ENCODE measurements at regions not wholly inside any gene's neighbourhood (a gene's known extent, or its start where the extent isn't known, plus 50 kb on each side); places are given as distances from the start of the nearest gene placed in this dataset.
"Not testable (repeated sequence)": the region's sequence is repeated elsewhere in the genome, so short reads cannot be mapped to it uniquely, and the experiment has no call there.

DNA sequence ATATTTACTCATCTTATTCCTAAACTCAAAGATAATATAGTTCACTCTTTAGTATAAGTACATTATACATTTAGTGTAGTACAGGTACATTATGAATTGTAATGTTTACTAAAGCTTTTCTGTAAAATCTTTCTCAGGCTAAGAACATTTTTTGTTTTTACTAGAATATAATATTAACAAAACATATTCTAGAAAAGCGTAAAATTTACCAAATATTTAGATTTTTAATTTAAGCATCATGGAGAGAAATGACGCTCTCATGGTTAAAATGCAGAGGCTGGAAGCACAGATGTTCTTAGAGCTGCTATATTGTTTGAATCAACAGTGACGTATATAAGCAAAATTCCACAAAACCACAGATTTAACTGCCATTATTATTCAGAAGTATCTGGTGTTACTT, 54.7 kb upstream of the NBPF15 start:
- not testable (repeated sequence) for DNase-seq (ENCODE audit: extremely low read depth in 1 of 2, low read depth in 1 of 2)

GRCh38 chr1:144516906-144517305, 55.4 kb upstream of the NBPF15 start:
- DNase-seq (ENCODE audit: extremely low read depth in 1 of 2, low read depth in 1 of 2), result not testable (repeated sequence)

- DNase-seq (ENCODE audit: extremely low read depth in 1 of 2, low read depth in 1 of 2), result not testable (repeated sequence)
These were observed 57.0 kb upstream of the NBPF15 start for GRCh38 chr1:144518439-144518838.

GRCh38 chr1:144519528-144520189, 58.2 kb upstream of the NBPF15 start:
- not testable (repeated sequence) for DNase-seq (ENCODE audit: extremely low read depth in 1 of 2, low read depth in 1 of 2)

GRCh38 chr1:144523661-144524407, 62.4 kb upstream of the NBPF15 start:
- DNase-seq (ENCODE audit: extremely low read depth in 1 of 2, low read depth in 1 of 2), result peak in 1 of 2 donors; percentile 28

- not testable (repeated sequence) for DNase-seq (ENCODE audit: extremely low read depth in 1 of 2, low read depth in 1 of 2)
These were observed 60.5 kb upstream of the PPIAL4F start for GRCh38 chr1:144532156-144532607.

DNA sequence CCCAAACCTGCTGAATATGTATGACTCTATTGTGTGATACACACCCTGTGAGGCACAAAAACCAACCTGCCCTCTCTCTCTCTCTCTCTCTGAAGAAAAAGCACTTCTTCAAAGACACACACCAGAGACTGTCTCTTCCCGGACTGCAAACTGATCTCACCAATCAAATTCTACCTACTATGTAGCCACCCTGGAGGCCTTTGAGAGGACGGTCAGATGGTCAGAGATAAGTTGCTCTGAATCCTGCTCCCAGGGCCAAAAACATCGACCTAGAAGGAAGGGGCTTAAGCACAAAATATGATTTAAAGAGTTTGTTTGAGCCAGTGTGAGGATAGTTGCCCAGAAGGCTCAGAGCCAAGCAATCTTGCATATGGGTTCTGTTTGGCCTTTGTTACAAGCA, 59.2 kb upstream of the PPIAL4F start:
- not testable (repeated sequence) for DNase-seq (ENCODE audit: extremely low read depth in 1 of 2, low read depth in 1 of 2)

GRCh38 chr1:144534286-144534685, 58.4 kb upstream of the PPIAL4F start:
- not testable (repeated sequence) for DNase-seq (ENCODE audit: extremely low read depth in 1 of 2, low read depth in 1 of 2)

DNA sequence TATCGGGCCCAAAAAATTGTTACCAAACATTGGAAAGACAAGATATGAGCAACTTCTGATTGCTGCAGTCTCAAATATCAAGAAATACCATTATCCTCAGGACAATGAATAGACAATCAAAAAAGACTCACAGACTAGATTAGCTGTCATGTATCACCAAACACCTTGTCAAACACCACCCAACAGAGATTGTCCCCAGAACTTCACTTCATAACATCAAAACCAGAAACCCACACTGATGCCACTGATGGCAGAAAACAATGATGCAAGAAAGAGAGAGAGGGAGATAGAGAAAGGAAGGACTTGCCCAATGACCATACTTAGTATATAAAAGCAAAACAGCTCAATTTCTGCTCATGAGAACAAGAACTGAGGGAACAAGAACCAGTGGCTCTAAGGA, 56.0 kb upstream of the PPIAL4F start:
- DNase-seq (ENCODE audit: extremely low read depth in 1 of 2, low read depth in 1 of 2), result not testable (repeated sequence)

DNA sequence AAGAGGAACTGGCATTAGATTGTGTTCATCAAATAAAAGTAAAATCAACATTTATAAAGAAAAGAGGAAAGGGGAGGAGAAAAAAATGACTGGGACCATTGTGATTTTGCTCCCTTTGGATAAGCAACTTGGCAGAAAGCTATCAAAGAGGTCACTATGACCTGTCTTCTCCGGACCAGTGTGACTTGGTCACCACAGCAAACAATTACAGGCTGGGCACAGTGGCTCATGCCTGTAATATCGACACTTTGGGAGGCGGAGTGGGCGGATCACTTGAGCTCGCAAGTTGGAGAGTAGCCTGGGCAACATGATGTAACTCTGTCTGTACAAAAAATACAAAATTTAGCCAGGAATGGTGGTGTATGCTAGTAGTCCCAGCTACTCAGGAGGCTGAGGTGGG, 55.5 kb upstream of the PPIAL4F start:
- DNase-seq (ENCODE audit: extremely low read depth in 1 of 2, low read depth in 1 of 2), result not testable (repeated sequence)

DNA sequence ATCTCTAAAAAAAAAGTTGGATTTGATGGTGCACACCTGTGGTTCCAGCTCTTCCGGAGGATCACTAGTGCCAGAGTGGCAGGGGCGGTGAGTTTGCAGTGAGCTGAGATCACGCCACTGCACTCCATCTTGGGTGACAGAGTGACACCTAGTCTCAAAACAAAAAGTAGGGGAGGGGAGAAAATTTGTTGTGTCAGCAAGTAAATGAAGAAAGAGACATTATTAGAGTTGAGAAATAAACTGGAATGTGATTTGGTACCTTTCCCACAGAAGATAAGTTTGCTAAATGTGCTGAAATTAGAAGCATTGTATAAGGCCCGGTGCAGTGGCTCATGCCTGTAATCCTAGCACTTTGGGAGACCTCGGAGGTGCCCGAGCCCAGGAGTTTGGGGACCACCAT, 54.0 kb upstream of the PPIAL4F start:
- not testable (repeated sequence) for DNase-seq (ENCODE audit: extremely low read depth in 1 of 2, low read depth in 1 of 2)

- DNase-seq (ENCODE audit: extremely low read depth in 1 of 2, low read depth in 1 of 2), result not testable (repeated sequence)
These were observed 53.3 kb upstream of the PPIAL4F start for GRCh38 chr1:144539191-144539960.

Measured in activated CD8-positive, alpha-beta memory T cell treated with anti-CD3 and anti-CD28 coated beads for 1 hour (primary cell).